Left ventricle myocardium inferior (tissue), 1 donor: ENCODE measurements at regions not wholly inside any gene's neighbourhood (a gene's known extent, or its start where the extent isn't known, plus 50 kb on each side); places are given as distances from the start of the nearest gene placed in this dataset.

Source experiments
- DNase-seq: peaks from one replicate; pipeline ENCODE4 v3.0.0-alpha.2; 2020
- H3K27ac ChIP-seq: fragments of 200-600 bp; replicated peaks from 2 replicates; pipeline ENCODE4 v1.8.0; 2021
- H3K27me3 ChIP-seq: fragments of 200-600 bp; 2 replicates; pipeline ENCODE4 v1.8.0; 2021; ENCODE audit warnings: low read depth
- H3K36me3 ChIP-seq: fragments of 200-600 bp; 2 replicates; pipeline ENCODE4 v1.8.0; 2021
- H3K4me1 ChIP-seq: fragments of 200-600 bp; 2 replicates; pipeline ENCODE4 v1.8.0; 2021
- H3K4me3 ChIP-seq: fragments of 200-600 bp; 2 replicates; pipeline ENCODE4 v1.8.0; 2021; ENCODE audit warnings: mild to moderate bottlenecking, moderate library complexity
- H3K9me3 ChIP-seq: fragments of 200-600 bp; replicated peaks from 2 replicates; pipeline ENCODE4 v1.8.0; 2021
- intact Hi-C: fragments of 100-400 bp; cut with micrococcal nuclease; formaldehyde crosslinking; loops from one replicate; pipeline ENCODE4 v1.11.0; 2022
- TF ChIP-seq, protein P1 (sequence below): fragments of 200-600 bp; IDR thresholded peaks from 2 replicates; pipeline ENCODE4 v1.8.0; 2021; ENCODE audit warnings: antibody characterized with exemption, mild to moderate bottlenecking, borderline replicate concordance
- donor health status: DM: no; HTN: yes; CAD: no; lungs with severe emphysema.

GRCh38 chr1:117719004-117719403, 113.2 kb downstream of the TENT5C start:
- Histone ChIP-seq H3K27ac (no peak overlapping the region), H3K27me3 (no peaks in the 10 kb centered on the region), H3K4me1 (no peaks in the 10 kb centered on the region), H3K4me3 (no peak overlapping the region), H3K9me3 (peaks cover 37% of the 10 kb centered on the region), H3K36me3 (no peaks in the 10 kb centered on the region)
- TF ChIP-seq, protein P1, sequence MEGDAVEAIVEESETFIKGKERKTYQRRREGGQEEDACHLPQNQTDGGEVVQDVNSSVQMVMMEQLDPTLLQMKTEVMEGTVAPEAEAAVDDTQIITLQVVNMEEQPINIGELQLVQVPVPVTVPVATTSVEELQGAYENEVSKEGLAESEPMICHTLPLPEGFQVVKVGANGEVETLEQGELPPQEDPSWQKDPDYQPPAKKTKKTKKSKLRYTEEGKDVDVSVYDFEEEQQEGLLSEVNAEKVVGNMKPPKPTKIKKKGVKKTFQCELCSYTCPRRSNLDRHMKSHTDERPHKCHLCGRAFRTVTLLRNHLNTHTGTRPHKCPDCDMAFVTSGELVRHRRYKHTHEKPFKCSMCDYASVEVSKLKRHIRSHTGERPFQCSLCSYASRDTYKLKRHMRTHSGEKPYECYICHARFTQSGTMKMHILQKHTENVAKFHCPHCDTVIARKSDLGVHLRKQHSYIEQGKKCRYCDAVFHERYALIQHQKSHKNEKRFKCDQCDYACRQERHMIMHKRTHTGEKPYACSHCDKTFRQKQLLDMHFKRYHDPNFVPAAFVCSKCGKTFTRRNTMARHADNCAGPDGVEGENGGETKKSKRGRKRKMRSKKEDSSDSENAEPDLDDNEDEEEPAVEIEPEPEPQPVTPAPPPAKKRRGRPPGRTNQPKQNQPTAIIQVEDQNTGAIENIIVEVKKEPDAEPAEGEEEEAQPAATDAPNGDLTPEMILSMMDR, result no peak
- DNase-seq, result no peak
- intact Hi-C loops, result no loop called here

DNA sequence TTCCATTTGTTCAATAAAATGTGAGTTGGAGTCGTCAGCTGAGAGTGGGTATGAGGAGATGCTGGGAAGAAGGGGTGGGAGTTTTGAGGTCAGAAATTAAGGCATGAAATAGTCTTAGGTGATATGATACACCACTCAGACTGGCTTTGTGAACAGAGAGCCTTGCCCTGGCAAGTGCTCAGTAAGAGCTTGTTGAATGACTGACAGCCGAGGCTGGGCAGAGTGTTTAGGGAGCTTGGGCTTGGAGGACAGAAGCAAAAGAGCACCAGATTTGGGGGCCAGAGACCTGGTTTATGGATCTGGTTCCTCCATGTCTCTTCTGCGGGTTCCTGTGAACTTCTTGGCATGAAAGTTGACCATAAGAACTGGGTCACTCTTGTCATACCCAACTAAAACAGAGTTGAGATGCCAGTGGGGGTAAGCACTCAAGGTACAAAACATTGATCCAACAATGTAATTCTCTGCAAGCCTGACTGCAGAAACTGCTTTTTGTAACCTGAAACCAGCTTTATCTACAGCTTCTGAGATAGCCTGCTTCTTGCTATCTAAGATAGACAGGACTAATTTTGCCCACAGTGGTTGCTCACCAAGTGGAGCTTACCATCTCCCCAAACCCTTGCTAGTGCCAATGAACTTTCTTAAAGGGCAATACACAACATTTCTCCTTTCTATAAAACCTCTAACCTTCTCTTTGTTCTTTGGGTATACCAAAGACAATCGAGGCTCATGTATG, 126.4 kb downstream of the TENT5C start:
- intact Hi-C loops, result no loop called here
- Histone ChIP-seq H3K9me3 (peaks cover 17% of the 10 kb centered on the region), H3K27ac (no peak overlapping the region), H3K4me1 (peaks cover 14% of the 10 kb centered on the region), H3K4me3 (no peak overlapping the region), H3K36me3 (no peaks in the 10 kb centered on the region), H3K27me3 (no peaks in the 10 kb centered on the region)
- DNase-seq, result no peak
- TF ChIP-seq, protein P1, result no peak

GRCh38 chr1:117732956-117733355, 127.1 kb downstream of the TENT5C start:
- intact Hi-C loops, result no loop called here
- TF ChIP-seq, protein P1, result no peak
- Histone ChIP-seq H3K27me3 (no peaks in the 10 kb centered on the region), H3K27ac (no peak overlapping the region), H3K36me3 (no peaks in the 10 kb centered on the region), H3K9me3 (peaks cover 13% of the 10 kb centered on the region), H3K4me3 (no peak overlapping the region), H3K4me1 (peaks cover 14% of the 10 kb centered on the region)
- no peak for DNase-seq

DNA sequence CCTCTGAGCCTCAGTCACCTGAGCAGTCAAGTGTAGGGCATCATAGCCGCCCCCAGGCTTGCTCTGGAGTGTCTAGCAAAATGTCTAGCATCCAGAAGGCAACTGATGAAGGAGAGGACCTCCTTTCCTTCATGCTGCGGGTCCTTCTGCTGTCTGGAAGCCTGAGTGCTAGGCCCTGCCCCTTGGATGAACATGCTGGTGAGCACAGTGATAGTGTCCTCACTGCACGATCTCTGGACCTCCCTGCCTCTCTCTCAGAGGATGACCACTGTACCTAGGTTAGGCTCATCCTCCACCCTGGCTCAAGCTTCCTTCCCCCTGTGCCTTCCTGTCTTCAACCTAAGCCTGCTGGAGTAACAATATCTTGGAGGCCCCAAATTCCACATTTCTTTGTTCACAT, 128.6 kb downstream of the TENT5C start:
- Histone ChIP-seq H3K4me1 (peaks cover 14% of the 10 kb centered on the region), H3K27me3 (no peaks in the 10 kb centered on the region), H3K9me3 (no peaks in the 10 kb centered on the region), H3K4me3 (no peak overlapping the region), H3K27ac (peak overlapping the region; percentile 65), H3K36me3 (no peaks in the 10 kb centered on the region)
- intact Hi-C loops, result no loop called here
- TF ChIP-seq, protein P1, result no peak
- no peak for DNase-seq

- H3K9me3 ChIP-seq, result no peaks in the 10 kb centered on the region
- DNase-seq, result no peak
- TF ChIP-seq, protein P1, result no peak
- no peaks in the 10 kb centered on the region for H3K36me3 ChIP-seq
- H3K4me1 ChIP-seq, result peaks cover 14% of the 10 kb centered on the region
- intact Hi-C loops, result no loop called here
- H3K4me3 ChIP-seq, result peak overlapping the region; percentile 55
- H3K27me3 ChIP-seq, result no peaks in the 10 kb centered on the region
- H3K27ac ChIP-seq, result peak overlapping the region; percentile 65
Measured at GRCh38 chr1:117735045-117735992, 129.5 kb downstream of the TENT5C start.
